Left lung (tissue), 4 donors: ENCODE measurements at regions not wholly inside any gene's neighbourhood (a gene's known extent, or its start where the extent isn't known, plus 50 kb on each side); places are given as distances from the start of the nearest gene placed in this dataset.
"Not testable (repeated sequence)": the region's sequence is repeated elsewhere in the genome, so short reads cannot be mapped to it uniquely, and the experiment has no call there.

Experiments used
- ATAC-seq: fragments of 200-7000 bp; cut with Tn5 transposase; one replicate; pipeline ENCODE4 v1.9.1; 2020; ENCODE audit warnings: moderate library complexity
- DNase-seq, 4 donors: peaks; one replicate each; pipeline ENCODE4 v3.0.0-alpha.2; 2013 to 2020
- H3K27ac ChIP-seq, 2 donors: fragments of 200-600 bp; sonication (generic) in 1 of 2; one replicate each; pipeline versions ENCODE4 v1.5.0 to v1.8.0; 2020 to 2021
- H3K27me3 ChIP-seq, 2 donors: fragments of 200-600 bp; sonication (generic) in 1 of 2; one replicate each; pipeline versions ENCODE4 v1.5.0 to v1.8.0; 2020 to 2021
- H3K36me3 ChIP-seq, 2 donors: fragments of 200-600 bp; sonication (generic) in 1 of 2; one replicate each; pipeline versions ENCODE4 v1.5.0 to v1.8.0; 2020 to 2021
- H3K4me1 ChIP-seq, 2 donors: fragments of 200-600 bp; one replicate each; pipeline ENCODE4 v1.8.0; 2021
- H3K4me3 ChIP-seq, 2 donors: fragments of 200-600 bp; sonication (generic) in 1 of 2; one replicate each; pipeline versions ENCODE4 v1.5.0 to v1.8.0; 2020 to 2021; ENCODE audit warnings: mild to moderate bottlenecking in 1 of 2
- H3K9me3 ChIP-seq, 2 donors: fragments of 200-600 bp; sonication (generic) in 1 of 2; one replicate each; pipeline versions ENCODE4 v1.5.0 to v1.8.0; 2020 to 2021
- CTCF ChIP-seq, 2 donors: fragments of 200-600 bp; sonication (generic) in 1 of 2; IDR thresholded peaks; one replicate each; pipeline versions ENCODE4 v1.5.0 to v1.8.0; 2021; ENCODE audit warnings: antibody characterized with exemption in 2 of 2
- intact Hi-C, 2 donors: fragments of 100-400 bp; cut with DNase I; formaldehyde crosslinking; loops; one replicate each; pipeline versions ENCODE4 v1.11.2 to v1.14.2; 2022
- donor health status: DM: no; HTN: yes; CAD: no.
- donor health status: DM: no; HTN: no; CAD: no.

- DNase-seq (no peak), ATAC-seq (no peak)
- Histone ChIP-seq H3K9me3 (no peaks in the 10 kb centered on the region), H3K4me1 (peaks cover 0 to 4% of the 10 kb centered on the region in 2 donors), H3K27me3 (no peaks in the 10 kb centered on the region), H3K27ac (no peak overlapping the region), H3K4me3 (no peak overlapping the region), H3K36me3 (no peaks in the 10 kb centered on the region)
- no peak for TF ChIP-seq CTCF (IDR thresholded peaks at IDR 0.05)
- intact Hi-C loops: no loop called here
Measured at GRCh38 chr10:6986927-6987326, 406.9 kb upstream of the PRKCQ start.

GRCh38 chr10:6985644-6986043 lies 405.6 kb upstream of the PRKCQ start:
- no peaks in the 10 kb centered on the region for H3K36me3 ChIP-seq
- no peak for DNase-seq
- H3K27me3 ChIP-seq: no peaks in the 10 kb centered on the region
- intact Hi-C loops: no loop called here
- peaks cover 0 to 2% of the 10 kb centered on the region in 2 donors for H3K4me1 ChIP-seq
- H3K9me3 ChIP-seq: no peaks in the 10 kb centered on the region
- no peak overlapping the region for H3K4me3 ChIP-seq
- no peak for ATAC-seq
- no peak for TF ChIP-seq CTCF (IDR thresholded peaks at IDR 0.05)
- H3K27ac ChIP-seq: no peak overlapping the region

GRCh38 chr10:6984971-6985370 lies 404.9 kb upstream of the PRKCQ start:
- Histone ChIP-seq H3K27ac (no peak overlapping the region), H3K36me3 (no peaks in the 10 kb centered on the region), H3K9me3 (no peaks in the 10 kb centered on the region), H3K27me3 (no peaks in the 10 kb centered on the region), H3K4me1 (no peaks in the 10 kb centered on the region), H3K4me3 (no peak overlapping the region)
- ATAC-seq (no peak), DNase-seq (no peak)
- no peak for TF ChIP-seq CTCF (IDR thresholded peaks at IDR 0.05)
- intact Hi-C loops: no loop called here

GRCh38 chr10:6984016-6984415 lies 403.9 kb upstream of the PRKCQ start:
- H3K36me3 ChIP-seq, intact Hi-C loops, H3K4me1 ChIP-seq, DNase-seq, H3K9me3 ChIP-seq, H3K27ac ChIP-seq, ATAC-seq, H3K27me3 ChIP-seq, H3K4me3 ChIP-seq: not testable (repeated sequence)

GRCh38 chr10:6980353-6980752 lies 400.3 kb upstream of the PRKCQ start:
- no peak overlapping the region for H3K4me3 ChIP-seq
- intact Hi-C loops: no loop called here
- H3K36me3 ChIP-seq: no peaks in the 10 kb centered on the region
- no peaks in the 10 kb centered on the region for H3K4me1 ChIP-seq
- no peak for TF ChIP-seq CTCF (IDR thresholded peaks at IDR 0.05)
- H3K9me3 ChIP-seq: no peaks in the 10 kb centered on the region
- DNase-seq (no peak), ATAC-seq (no peak)
- no peak overlapping the region for H3K27ac ChIP-seq
- H3K27me3 ChIP-seq: no peaks in the 10 kb centered on the region

GRCh38 chr10:6979371-6979770 lies 399.3 kb upstream of the PRKCQ start:
- no peak for TF ChIP-seq CTCF (IDR thresholded peaks at IDR 0.05)
- H3K27ac ChIP-seq: no peak overlapping the region
- no peak overlapping the region for H3K4me3 ChIP-seq
- ATAC-seq (no peak), DNase-seq (no peak)
- H3K36me3 ChIP-seq: no peaks in the 10 kb centered on the region
- no peaks in the 10 kb centered on the region for H3K27me3 ChIP-seq
- intact Hi-C loops: no loop called here
- H3K9me3 ChIP-seq: no peaks in the 10 kb centered on the region
- no peaks in the 10 kb centered on the region for H3K4me1 ChIP-seq
